Liver (tissue), 7 donors: ENCODE measurements at regions not wholly inside any gene's neighbourhood (a gene's known extent, or its start where the extent isn't known, plus 50 kb on each side); places are given as distances from the start of the nearest gene placed in this dataset.
A peak's percentile ranks its signal among the peaks of the same experiment; 100 is the strongest.

ENCODE experiments used
- DNase-seq: peaks from one replicate; pipeline ENCODE4 v3.0.0-alpha.2; 2017; ENCODE audit warnings: low spot score
- H3K27ac ChIP-seq, 2 donors: one replicate each; pipeline ENCODE4 v1.7.0; 2013; ENCODE audit warnings: inconsistent platforms in 2 of 2, low read length in 2 of 2, control low read depth in 1 of 2, low read depth in 1 of 2, mild to moderate bottlenecking in 1 of 2
- H3K27me3 ChIP-seq, 4 donors: one replicate each; pipeline versions ENCODE4 v1.6.1 to v1.7.0; 2013; ENCODE audit warnings: low read length in 3 of 4, inconsistent platforms in 1 of 4, mild to moderate bottlenecking in 1 of 4, moderate library complexity in 1 of 4; ENCODE audit not compliant: control insufficient read depth in 4 of 4, insufficient read depth in 4 of 4
- H3K36me3 ChIP-seq, 4 donors: one replicate each; pipeline versions ENCODE4 v1.6.1 to v1.7.0; 2013; ENCODE audit warnings: low read length in 3 of 4, mild to moderate bottlenecking in 3 of 4, low read depth in 1 of 4, moderate library complexity in 1 of 4; ENCODE audit not compliant: control insufficient read depth in 4 of 4, insufficient read depth in 3 of 4
- H3K4me1 ChIP-seq, 4 donors: one replicate each; pipeline versions ENCODE4 v1.6.1 to v1.7.0; 2013; ENCODE audit warnings: low read length in 3 of 4, mild to moderate bottlenecking in 3 of 4, moderate library complexity in 1 of 4; ENCODE audit not compliant: control insufficient read depth in 4 of 4, insufficient read depth in 4 of 4
- H3K4me3 ChIP-seq, 3 donors: one replicate each; pipeline versions ENCODE4 v1.6.1 to v1.7.0; 2013; ENCODE audit warnings: low read length in 3 of 3, control low read depth in 1 of 3, low read depth in 1 of 3, mild to moderate bottlenecking in 1 of 3
- H3K9ac ChIP-seq, 2 donors: one replicate each; pipeline ENCODE4 v1.7.0; 2013; ENCODE audit warnings: low read length in 2 of 2, mild to moderate bottlenecking in 2 of 2, moderate library complexity in 2 of 2, control low read depth in 1 of 2, low read depth in 1 of 2
- H3K9me3 ChIP-seq, 4 donors: one replicate each; pipeline versions ENCODE4 v1.6.1 to v1.7.0; 2013; ENCODE audit warnings: low read length in 3 of 4; ENCODE audit not compliant: control insufficient read depth in 4 of 4
- GABPA ChIP-seq, 2 donors: IDR thresholded peaks in 1 of 2; conservative IDR thresholded peaks in 1 of 2; 2 replicates each; pipeline ENCODE4 v1.6.1; 2016; ENCODE audit warnings: antibody characterized with exemption in 2 of 2, mild to moderate bottlenecking in 1 of 2, moderate library complexity in 1 of 2
- HNF4A ChIP-seq, 2 donors: conservative IDR thresholded peaks; 2 replicates each; pipeline ENCODE4 v1.6.1; 2016; ENCODE audit warnings: antibody characterized with exemption in 2 of 2, mild to moderate bottlenecking in 2 of 2
- HNF4G ChIP-seq: IDR thresholded peaks from 2 replicates; pipeline ENCODE4 v1.6.1; 2016; ENCODE audit warnings: antibody characterized with exemption
- JUND ChIP-seq, 2 donors: IDR thresholded peaks; 2 replicates each; pipeline ENCODE4 v1.6.1; 2016; ENCODE audit warnings: antibody characterized with exemption in 2 of 2
- RAD21 ChIP-seq, 2 donors: IDR thresholded peaks; 2 replicates each; pipeline ENCODE4 v1.6.1; 2016; ENCODE audit warnings: antibody characterized with exemption in 2 of 2, mild to moderate bottlenecking in 2 of 2
- SP1 ChIP-seq: IDR thresholded peaks from 2 replicates; pipeline ENCODE4 v1.6.1; 2018; ENCODE audit warnings: antibody characterized with exemption, mild to moderate bottlenecking
- TAF1 ChIP-seq: conservative IDR thresholded peaks from 2 replicates; pipeline ENCODE4 v1.6.1; 2016; ENCODE audit warnings: antibody characterized with exemption, mild to moderate bottlenecking
- WGBS: extraction: QIAGEN DNeasy Blood & Tissue Kit; methylation state at CpG from one replicate; pipeline ENCODE4 v1.1.7; 2013; 5-methylcytosine and 5-hydroxymethylcytosine counted together
- TF ChIP-seq, protein P1 (sequence below): IDR thresholded peaks from 2 replicates; pipeline ENCODE4 v1.6.1; 2016; ENCODE audit warnings: antibody characterized with exemption, mild to moderate bottlenecking
- donor health status: healthy.
- donor health status: healthy.
- donor health status: healthy.
- donor health status: healthy.

DNA sequence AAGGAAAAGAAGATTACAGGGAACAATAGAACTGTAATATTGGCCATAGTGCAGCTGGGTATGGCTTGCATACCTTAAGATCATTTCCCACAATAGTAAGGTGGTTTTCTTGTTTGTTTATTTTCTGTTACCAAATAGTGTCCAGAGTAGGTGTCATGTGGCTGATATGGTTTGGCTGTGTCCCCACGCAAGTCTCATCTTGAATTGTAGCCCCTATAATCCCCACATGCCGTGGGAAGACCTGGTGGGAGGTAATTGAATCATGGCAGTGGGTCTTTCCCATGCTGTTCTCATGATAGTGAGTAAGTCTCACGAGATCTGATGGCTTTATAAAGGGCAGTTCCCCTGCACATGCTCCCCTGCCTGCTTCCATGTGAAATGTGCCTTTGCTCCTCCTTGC lies 190.1 kb downstream of the ICOS start:
- no peak overlapping the region for H3K27ac ChIP-seq
- DNase-seq: no peak
- H3K36me3 ChIP-seq: no peaks in the 10 kb centered on the region
- 86% methylated on average over 3 of the region's 3 CpGs for WGBS
- no peaks in the 10 kb centered on the region for H3K9me3 ChIP-seq
- TF ChIP-seq, protein P1, sequence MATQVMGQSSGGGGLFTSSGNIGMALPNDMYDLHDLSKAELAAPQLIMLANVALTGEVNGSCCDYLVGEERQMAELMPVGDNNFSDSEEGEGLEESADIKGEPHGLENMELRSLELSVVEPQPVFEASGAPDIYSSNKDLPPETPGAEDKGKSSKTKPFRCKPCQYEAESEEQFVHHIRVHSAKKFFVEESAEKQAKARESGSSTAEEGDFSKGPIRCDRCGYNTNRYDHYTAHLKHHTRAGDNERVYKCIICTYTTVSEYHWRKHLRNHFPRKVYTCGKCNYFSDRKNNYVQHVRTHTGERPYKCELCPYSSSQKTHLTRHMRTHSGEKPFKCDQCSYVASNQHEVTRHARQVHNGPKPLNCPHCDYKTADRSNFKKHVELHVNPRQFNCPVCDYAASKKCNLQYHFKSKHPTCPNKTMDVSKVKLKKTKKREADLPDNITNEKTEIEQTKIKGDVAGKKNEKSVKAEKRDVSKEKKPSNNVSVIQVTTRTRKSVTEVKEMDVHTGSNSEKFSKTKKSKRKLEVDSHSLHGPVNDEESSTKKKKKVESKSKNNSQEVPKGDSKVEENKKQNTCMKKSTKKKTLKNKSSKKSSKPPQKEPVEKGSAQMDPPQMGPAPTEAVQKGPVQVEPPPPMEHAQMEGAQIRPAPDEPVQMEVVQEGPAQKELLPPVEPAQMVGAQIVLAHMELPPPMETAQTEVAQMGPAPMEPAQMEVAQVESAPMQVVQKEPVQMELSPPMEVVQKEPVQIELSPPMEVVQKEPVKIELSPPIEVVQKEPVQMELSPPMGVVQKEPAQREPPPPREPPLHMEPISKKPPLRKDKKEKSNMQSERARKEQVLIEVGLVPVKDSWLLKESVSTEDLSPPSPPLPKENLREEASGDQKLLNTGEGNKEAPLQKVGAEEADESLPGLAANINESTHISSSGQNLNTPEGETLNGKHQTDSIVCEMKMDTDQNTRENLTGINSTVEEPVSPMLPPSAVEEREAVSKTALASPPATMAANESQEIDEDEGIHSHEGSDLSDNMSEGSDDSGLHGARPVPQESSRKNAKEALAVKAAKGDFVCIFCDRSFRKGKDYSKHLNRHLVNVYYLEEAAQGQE: no peak
- TF ChIP-seq RAD21 (IDR thresholded peaks at IDR 0.05) (no peak), GABPA (IDR thresholded peaks at IDR 0.05 in 1 of 2, conservative IDR thresholded peaks at IDR 0.05 in 1 of 2) (no peak), HNF4A (conservative IDR thresholded peaks at IDR 0.05) (no peak), HNF4G (no peak)
- no peaks in the 10 kb centered on the region for H3K4me1 ChIP-seq
- no peaks in the 10 kb centered on the region for H3K27me3 ChIP-seq
- H3K9ac ChIP-seq: no peak overlapping the region
- no peak overlapping the region for H3K4me3 ChIP-seq

DNA sequence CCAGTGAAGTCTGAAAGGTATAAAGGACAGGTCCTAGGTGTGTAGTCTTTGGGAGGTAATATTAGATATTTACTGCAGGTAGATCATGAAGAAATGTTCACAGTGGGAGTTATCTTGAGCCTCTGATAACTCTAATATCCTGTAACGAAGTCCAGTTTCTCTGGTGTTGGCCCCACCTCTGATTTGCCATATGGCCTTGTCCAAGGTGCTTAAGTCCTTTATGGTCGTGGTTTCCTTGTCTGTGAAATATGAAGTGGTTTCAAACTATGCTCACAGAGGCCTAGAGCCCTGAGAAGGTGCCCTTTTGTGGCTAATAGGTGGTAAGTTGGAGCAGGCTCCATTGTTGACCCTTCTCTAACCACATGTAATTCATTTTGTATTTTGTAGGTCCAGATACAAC lies 190.7 kb downstream of the ICOS start:
- H3K4me3 ChIP-seq: no peak overlapping the region
- no peak overlapping the region for H3K27ac ChIP-seq
- 65% methylated on average over 2 of the region's 2 CpGs for WGBS
- H3K9ac ChIP-seq: no peak overlapping the region
- no peaks in the 10 kb centered on the region for H3K9me3 ChIP-seq
- TF ChIP-seq, protein P1: peak; percentile 53
- no peak for TF ChIP-seq TAF1
- no peak for DNase-seq
- H3K36me3 ChIP-seq: no peaks in the 10 kb centered on the region
- no peaks in the 10 kb centered on the region for H3K27me3 ChIP-seq
- H3K4me1 ChIP-seq: no peaks in the 10 kb centered on the region

DNA sequence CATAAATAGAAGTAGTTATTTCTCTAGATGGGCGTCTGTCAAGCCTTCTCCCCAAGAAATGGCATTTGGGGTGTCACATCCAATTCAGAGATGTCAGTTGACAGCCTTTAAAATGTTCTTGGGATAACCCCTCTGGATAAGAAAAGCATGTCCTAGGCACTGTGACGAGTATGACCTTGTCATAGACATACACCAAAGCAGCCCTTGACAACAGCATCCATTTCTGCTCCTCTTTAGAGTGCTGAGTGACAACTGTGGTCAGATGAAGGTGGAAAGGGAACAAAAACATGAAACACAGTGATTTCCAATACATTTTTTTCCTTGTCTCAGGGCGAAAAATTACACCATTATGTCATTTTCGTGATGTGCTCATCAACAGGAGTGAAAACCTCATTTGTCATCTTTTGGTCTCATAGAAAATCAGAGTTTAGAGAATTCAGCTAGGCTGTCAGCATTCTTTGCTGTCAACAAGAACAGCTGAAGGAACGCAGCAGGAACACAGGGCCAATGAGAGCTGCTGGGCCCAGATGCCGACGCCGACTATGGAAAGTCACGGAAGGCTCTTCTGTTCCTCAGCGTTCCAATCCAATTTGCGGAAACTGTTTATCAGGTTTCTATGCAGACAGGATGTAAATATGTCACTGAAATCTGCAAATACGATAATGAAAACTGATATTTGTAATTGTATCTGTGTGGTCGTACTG lies 193.2 kb downstream of the ICOS start:
- Histone ChIP-seq H3K4me1 (no peaks in the 10 kb centered on the region), H3K4me3 (no peak overlapping the region), H3K9ac (no peak overlapping the region), H3K9me3 (no peaks in the 10 kb centered on the region), H3K36me3 (no peaks in the 10 kb centered on the region), H3K27me3 (no peaks in the 10 kb centered on the region), H3K27ac (no peak overlapping the region)
- 72% methylated on average over 13 of the region's 13 CpGs for WGBS
- no peak for DNase-seq
- TF ChIP-seq SP1 (peak; percentile 25), JUND (IDR thresholded peaks at IDR 0.05) (no peak)
